ENCODE measurements at regions not wholly inside any gene's neighbourhood (a gene's known extent, or its start where the extent isn't known, plus 50 kb on each side); places are given as distances from the start of the nearest gene placed in this dataset.

- no peak for TF ChIP-seq CTCF (IDR thresholded peaks at IDR 0.05)
- no peak for TF ChIP-seq POLR2A (IDR thresholded peaks at IDR 0.05)
These were observed 213.6 kb upstream of the KCNN2 start for GRCh38 chr5:114148253-114148652.
